ENCODE measurements at regions not wholly inside any gene's neighbourhood (a gene's known extent, or its start where the extent isn't known, plus 50 kb on each side); places are given as distances from the start of the nearest gene placed in this dataset.
A peak's percentile ranks its signal among the peaks of the same experiment; 100 is the strongest.

DNA sequence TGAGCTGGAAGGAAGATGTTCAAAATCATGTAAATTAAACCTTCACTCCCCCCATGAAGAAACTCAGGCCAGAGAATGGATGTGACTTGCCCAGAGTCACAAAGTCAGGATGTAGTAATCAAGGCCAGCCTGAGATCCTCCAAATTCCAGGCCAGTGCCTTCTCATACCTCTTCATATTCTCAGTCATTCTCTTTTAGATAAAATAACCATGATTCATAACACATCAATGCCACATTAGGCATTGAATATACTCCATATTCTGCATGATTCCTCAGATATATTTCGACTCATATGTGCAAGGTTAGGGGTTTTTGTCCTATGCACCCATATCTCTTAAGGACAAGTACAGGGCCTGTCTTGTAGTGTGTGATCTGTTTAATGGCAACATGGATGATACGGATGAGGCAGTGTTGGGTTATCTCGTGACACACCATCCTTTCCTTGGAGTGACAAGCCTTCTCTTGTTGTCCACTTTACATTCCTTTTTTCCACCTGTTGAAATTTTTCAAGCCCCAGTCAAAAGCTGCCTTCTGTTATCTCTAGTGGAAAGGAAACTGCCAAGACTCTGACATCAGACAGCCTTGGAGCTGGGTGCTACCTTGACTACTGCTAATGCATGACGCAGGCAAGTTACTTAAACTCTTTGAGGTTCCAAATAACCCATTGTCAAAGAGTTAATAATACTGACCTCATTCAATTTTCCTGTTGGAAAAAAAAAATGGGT is 227.5 kb upstream of the NR4A3 start:
- Histone ChIP-seq H3K27me3 (ENCODE audit: control insufficient read depth in 3 of 3, insufficient read depth in 3 of 3, low read length in 3 of 3) (no peaks in the 10 kb centered on the region), H3K4me3 (ENCODE audit: low read depth in 1 of 3, low read length in 3 of 3) (no peak overlapping the region), H3K27ac (ENCODE audit: low read depth in 1 of 3, low read length in 2 of 3) (no peak overlapping the region), H3K36me3 (ENCODE audit: control insufficient read depth in 3 of 3, insufficient read depth in 2 of 3, low read depth in 1 of 3, low read length in 3 of 3) (no peaks in the 10 kb centered on the region), H3K9me3 (ENCODE audit: control insufficient read depth in 2 of 2, insufficient read depth in 1 of 2, low read depth in 1 of 2, low read length in 1 of 2) (no peaks in the 10 kb centered on the region), H3K4me1 (ENCODE audit: control insufficient read depth in 3 of 3, insufficient read depth in 2 of 3, low read depth in 1 of 3, low read length in 2 of 3) (no peaks in the 10 kb centered on the region)
- no peak for FAIRE-seq
- 79 to 80% (median 79%) methylated on average over 4 of the region's 4 CpGs for WGBS, 3 donors
- DNase-seq: no peak

DNA sequence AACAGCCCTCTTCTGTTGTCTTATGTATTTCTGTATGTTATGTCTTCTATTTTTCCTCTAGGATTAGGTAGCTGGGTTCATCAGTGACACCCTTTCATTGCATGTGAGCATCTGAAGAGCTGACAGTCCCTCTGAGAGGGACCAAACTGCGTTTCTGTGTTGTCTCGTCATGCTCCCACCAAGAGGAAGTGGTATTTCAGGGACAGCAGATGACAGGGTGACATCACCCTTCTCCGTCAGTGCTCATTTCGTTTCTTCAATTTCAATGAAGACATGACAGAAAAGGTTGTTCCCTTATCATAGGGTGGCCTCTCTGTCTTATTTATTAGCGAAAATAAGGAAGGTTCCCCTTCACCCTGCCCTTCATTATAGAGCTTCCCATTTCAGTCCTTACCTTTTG is 225.9 kb upstream of the NR4A3 start:
- DNase-seq: no peak
- 61 to 68% (median 62%) methylated on average over 5 of the region's 5 CpGs for WGBS, 3 donors
- H3K27me3 ChIP-seq (ENCODE audit: control insufficient read depth in 3 of 3, insufficient read depth in 3 of 3, low read length in 3 of 3): no peaks in the 10 kb centered on the region

DNA sequence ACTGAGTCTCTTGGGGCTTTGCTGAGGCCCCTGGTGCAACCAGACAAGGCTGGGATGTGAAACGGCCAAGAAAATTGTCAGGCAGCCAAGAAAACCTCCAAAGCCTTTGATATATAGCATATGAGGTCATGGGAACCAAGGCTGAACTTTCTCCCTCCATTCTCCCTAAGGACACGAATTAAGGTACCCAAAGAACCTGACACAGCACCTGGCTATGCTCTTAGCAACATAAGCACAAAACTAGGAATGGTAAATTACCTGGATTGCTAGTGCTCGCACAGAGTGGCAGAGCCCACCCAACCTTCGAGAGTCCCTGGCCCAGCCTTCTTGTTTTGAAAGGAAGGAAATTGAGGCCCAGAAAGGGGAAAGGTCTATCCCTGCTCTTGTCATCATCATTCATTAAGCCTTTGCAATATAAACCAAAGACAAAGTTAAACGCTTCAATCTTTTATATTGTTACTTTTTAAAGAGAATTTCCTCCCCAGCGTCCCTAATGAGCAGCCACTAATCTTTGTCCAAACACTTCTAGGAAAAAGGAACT is 220.0 kb upstream of the NR4A3 start:
- peak in 1 of 2 donors; percentile 13 for DNase-seq
- H3K36me3 ChIP-seq (ENCODE audit: control insufficient read depth in 3 of 3, insufficient read depth in 2 of 3, low read depth in 1 of 3, low read length in 3 of 3): no peaks in the 10 kb centered on the region
- no peak overlapping the region for H3K27ac ChIP-seq (ENCODE audit: low read depth in 1 of 3, low read length in 2 of 3)
- 24 to 33% (median 27%) methylated on average over 6 of the region's 6 CpGs for WGBS, 3 donors
- no peak for FAIRE-seq
- no peak overlapping the region for H3K4me3 ChIP-seq (ENCODE audit: low read depth in 1 of 3, low read length in 3 of 3)
- no peaks in the 10 kb centered on the region for H3K4me1 ChIP-seq (ENCODE audit: control insufficient read depth in 3 of 3, insufficient read depth in 2 of 3, low read depth in 1 of 3, low read length in 2 of 3)
- H3K27me3 ChIP-seq (ENCODE audit: control insufficient read depth in 3 of 3, insufficient read depth in 3 of 3, low read length in 3 of 3): peaks cover 0 to 1% (median 0%) of the 10 kb centered on the region in 3 donors
- H3K9me3 ChIP-seq (ENCODE audit: control insufficient read depth in 2 of 2, insufficient read depth in 1 of 2, low read depth in 1 of 2, low read length in 1 of 2): no peaks in the 10 kb centered on the region

More for the DNA sequence above, 225.9 kb upstream of the NR4A3 start:
- no peak overlapping the region for H3K4me3 ChIP-seq (ENCODE audit: low read depth in 1 of 3, low read length in 3 of 3)
- H3K4me1 ChIP-seq (ENCODE audit: control insufficient read depth in 3 of 3, insufficient read depth in 2 of 3, low read depth in 1 of 3, low read length in 2 of 3): no peaks in the 10 kb centered on the region
- no peaks in the 10 kb centered on the region for H3K36me3 ChIP-seq (ENCODE audit: control insufficient read depth in 3 of 3, insufficient read depth in 2 of 3, low read depth in 1 of 3, low read length in 3 of 3)
- FAIRE-seq: no peak
- no peak overlapping the region for H3K27ac ChIP-seq (ENCODE audit: low read depth in 1 of 3, low read length in 2 of 3)
- no peaks in the 10 kb centered on the region for H3K9me3 ChIP-seq (ENCODE audit: control insufficient read depth in 2 of 2, insufficient read depth in 1 of 2, low read depth in 1 of 2, low read length in 1 of 2)

DNA sequence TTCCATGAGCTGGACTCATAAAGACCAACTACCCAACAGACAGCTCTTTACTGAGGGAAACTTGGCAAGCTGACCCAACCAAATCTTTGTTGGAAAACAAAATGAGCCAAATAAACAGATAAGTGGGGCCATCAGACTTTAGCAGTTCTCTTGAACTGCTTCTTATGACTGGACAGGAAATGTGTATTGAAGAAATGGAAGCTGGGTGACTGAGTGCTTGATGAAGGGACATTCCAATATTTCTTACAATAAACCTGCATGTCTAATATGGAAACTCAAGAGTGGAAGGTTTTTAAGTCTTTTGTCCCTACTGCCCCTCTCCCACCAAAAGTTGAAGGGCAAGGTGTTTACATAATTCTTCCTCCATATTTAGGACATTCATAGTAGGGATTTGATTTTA is 218.8 kb upstream of the NR4A3 start:
- H3K4me1 ChIP-seq (ENCODE audit: control insufficient read depth in 3 of 3, insufficient read depth in 2 of 3, low read depth in 1 of 3, low read length in 2 of 3): no peaks in the 10 kb centered on the region
- FAIRE-seq (no peak), DNase-seq (no peak)

DNA sequence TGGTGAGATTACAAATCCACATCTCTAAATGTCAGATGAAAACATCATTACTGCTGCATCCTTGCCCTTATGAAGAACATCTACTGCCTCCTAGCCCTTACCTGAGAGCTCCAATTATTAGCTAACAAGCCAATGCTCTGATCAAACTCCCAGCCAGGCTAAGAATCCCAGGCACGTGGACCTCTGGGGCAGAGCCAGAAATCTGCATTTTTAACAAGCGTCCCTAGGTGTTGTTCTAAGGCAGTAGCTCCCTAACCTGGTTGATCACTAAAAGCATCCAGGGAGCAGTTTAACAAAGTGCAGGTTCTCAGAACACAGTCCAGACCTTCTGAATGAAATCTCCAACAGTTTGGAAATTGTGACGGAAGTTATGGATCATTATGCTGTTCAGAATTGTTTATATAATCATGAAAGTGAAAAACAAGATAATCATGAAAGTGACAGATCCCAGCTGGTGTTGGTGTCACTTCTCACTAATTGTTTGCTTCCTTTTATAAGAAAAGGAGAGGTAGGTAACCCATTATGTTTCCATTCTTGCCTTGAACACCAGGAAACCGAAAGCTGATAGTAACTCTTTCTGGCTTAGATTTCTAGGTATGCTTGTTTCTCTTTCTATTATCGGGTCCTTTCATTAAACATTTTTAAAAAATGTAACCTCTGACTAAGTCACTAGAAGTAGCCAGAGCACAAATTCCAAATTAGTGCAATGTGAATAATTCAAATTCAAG is 216.5 kb upstream of the NR4A3 start:
- Histone ChIP-seq H3K4me1 (ENCODE audit: control insufficient read depth in 3 of 3, insufficient read depth in 2 of 3, low read depth in 1 of 3, low read length in 2 of 3) (no peaks in the 10 kb centered on the region), H3K4me3 (ENCODE audit: low read depth in 1 of 3, low read length in 3 of 3) (no peak overlapping the region), H3K27me3 (ENCODE audit: control insufficient read depth in 3 of 3, insufficient read depth in 3 of 3, low read length in 3 of 3) (peaks cover 0 to 1% (median 0%) of the 10 kb centered on the region in 3 donors), H3K9me3 (ENCODE audit: control insufficient read depth in 2 of 2, insufficient read depth in 1 of 2, low read depth in 1 of 2, low read length in 1 of 2) (no peaks in the 10 kb centered on the region), H3K36me3 (ENCODE audit: control insufficient read depth in 3 of 3, insufficient read depth in 2 of 3, low read depth in 1 of 3, low read length in 3 of 3) (no peaks in the 10 kb centered on the region), H3K27ac (ENCODE audit: low read depth in 1 of 3, low read length in 2 of 3) (no peak overlapping the region)
- WGBS, 3 donors: 62 to 72% (median 70%) methylated on average over 5 of the region's 5 CpGs
- DNase-seq (no peak), FAIRE-seq (no peak)

More for the DNA sequence above, 218.8 kb upstream of the NR4A3 start:
- no peaks in the 10 kb centered on the region for H3K36me3 ChIP-seq (ENCODE audit: control insufficient read depth in 3 of 3, insufficient read depth in 2 of 3, low read depth in 1 of 3, low read length in 3 of 3)
- H3K27me3 ChIP-seq (ENCODE audit: control insufficient read depth in 3 of 3, insufficient read depth in 3 of 3, low read length in 3 of 3): peaks cover 0 to 1% (median 0%) of the 10 kb centered on the region in 3 donors
- H3K27ac ChIP-seq (ENCODE audit: low read depth in 1 of 3, low read length in 2 of 3): no peak overlapping the region
- H3K4me3 ChIP-seq (ENCODE audit: low read depth in 1 of 3, low read length in 3 of 3): no peak overlapping the region
- H3K9me3 ChIP-seq (ENCODE audit: control insufficient read depth in 2 of 2, insufficient read depth in 1 of 2, low read depth in 1 of 2, low read length in 1 of 2): no peaks in the 10 kb centered on the region

DNA sequence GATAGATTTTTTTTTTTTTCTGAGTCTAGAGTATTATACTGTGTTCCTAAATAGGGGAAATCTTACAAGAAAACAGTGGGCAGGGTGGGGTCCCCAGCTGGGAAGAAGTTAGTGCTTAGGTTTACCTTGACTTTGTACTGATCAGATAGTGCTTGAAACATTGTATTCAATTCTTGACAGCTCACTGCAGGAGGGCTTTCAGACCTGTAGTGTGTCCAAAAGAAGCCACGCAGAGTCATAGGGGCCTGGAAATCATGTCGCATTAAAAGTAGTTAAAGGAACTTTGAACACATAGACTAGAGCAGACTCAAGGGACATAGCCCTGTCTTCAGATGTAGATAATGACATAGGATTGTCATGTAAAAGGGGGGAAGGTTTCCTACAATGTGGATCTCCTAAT is 215.4 kb upstream of the NR4A3 start:
- Histone ChIP-seq H3K4me1 (ENCODE audit: control insufficient read depth in 3 of 3, insufficient read depth in 2 of 3, low read depth in 1 of 3, low read length in 2 of 3) (no peaks in the 10 kb centered on the region), H3K27ac (ENCODE audit: low read depth in 1 of 3, low read length in 2 of 3) (no peak overlapping the region), H3K9me3 (ENCODE audit: control insufficient read depth in 2 of 2, insufficient read depth in 1 of 2, low read depth in 1 of 2, low read length in 1 of 2) (no peaks in the 10 kb centered on the region), H3K27me3 (ENCODE audit: control insufficient read depth in 3 of 3, insufficient read depth in 3 of 3, low read length in 3 of 3) (peaks cover 0 to 1% (median 0%) of the 10 kb centered on the region in 3 donors), H3K4me3 (ENCODE audit: low read depth in 1 of 3, low read length in 3 of 3) (no peak overlapping the region), H3K36me3 (ENCODE audit: control insufficient read depth in 3 of 3, insufficient read depth in 2 of 3, low read depth in 1 of 3, low read length in 3 of 3) (no peaks in the 10 kb centered on the region)
- no peak for DNase-seq
- FAIRE-seq: no peak
- 83 to 94% (median 89%) methylated on average over 2 of the region's 2 CpGs for whole genome bisulfite sequencing, 3 donors

DNA sequence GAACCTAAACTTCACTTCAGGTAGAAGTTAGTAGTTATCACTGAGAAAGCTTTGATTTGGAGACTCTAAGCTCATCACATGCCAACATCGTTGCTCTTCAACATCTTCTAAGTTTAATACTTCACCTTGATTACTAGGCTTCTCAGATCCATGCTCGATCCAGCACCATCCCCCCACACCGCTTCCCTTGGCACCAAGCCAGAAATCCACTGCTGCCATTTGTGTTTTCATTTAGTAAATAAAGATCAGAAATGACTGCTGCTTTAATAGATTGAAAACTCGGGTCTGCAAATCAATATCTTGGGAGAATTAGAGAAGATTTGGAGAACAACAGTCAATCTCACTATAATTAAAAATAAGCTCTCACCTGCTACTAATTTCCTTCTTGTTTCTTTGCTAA is 214.7 kb upstream of the NR4A3 start:
- H3K27ac ChIP-seq (ENCODE audit: low read depth in 1 of 3, low read length in 2 of 3): no peak overlapping the region
- peaks cover 0 to 1% (median 0%) of the 10 kb centered on the region in 3 donors for H3K27me3 ChIP-seq (ENCODE audit: control insufficient read depth in 3 of 3, insufficient read depth in 3 of 3, low read length in 3 of 3)
- H3K4me3 ChIP-seq (ENCODE audit: low read depth in 1 of 3, low read length in 3 of 3): no peak overlapping the region
- H3K36me3 ChIP-seq (ENCODE audit: control insufficient read depth in 3 of 3, insufficient read depth in 2 of 3, low read depth in 1 of 3, low read length in 3 of 3): no peaks in the 10 kb centered on the region
- no peak for FAIRE-seq
- no peaks in the 10 kb centered on the region for H3K4me1 ChIP-seq (ENCODE audit: control insufficient read depth in 3 of 3, insufficient read depth in 2 of 3, low read depth in 1 of 3, low read length in 2 of 3)
- no peak for DNase-seq
- no peaks in the 10 kb centered on the region for H3K9me3 ChIP-seq (ENCODE audit: control insufficient read depth in 2 of 2, insufficient read depth in 1 of 2, low read depth in 1 of 2, low read length in 1 of 2)
- 17 to 38% (median 29%) methylated on average over 4 of the region's 4 CpGs for WGBS, 3 donors

DNA sequence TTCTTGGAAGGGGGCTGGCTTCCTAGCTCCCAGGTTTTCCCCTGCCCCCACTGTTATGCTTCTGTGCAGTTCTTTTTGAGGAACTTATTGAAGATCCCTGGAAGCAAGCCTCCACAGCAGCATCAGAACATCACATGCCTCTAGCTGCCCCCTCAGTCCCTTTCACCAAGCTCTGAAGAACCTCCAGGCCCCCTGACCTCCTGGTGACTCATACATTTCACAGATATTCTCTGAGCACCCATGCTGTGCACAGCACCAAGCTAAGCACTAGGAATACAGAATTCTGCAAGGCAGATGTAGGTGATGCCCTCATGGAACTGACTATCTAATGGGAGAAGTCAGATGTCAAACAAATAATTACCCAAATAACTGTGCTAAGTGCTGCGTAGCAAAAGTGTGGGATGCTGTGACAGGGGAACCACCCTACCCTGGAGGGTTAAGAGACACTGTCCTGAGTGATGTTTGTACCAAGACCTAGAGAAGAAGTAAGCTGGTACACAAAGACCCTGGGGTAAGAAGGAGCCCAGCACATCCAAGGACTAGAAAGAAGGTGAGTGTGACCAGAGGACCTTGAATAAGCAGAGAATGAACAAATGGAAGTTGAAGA is 213.7 kb upstream of the NR4A3 start:
- Histone ChIP-seq H3K27ac (ENCODE audit: low read depth in 1 of 3, low read length in 2 of 3) (no peak overlapping the region), H3K4me1 (ENCODE audit: control insufficient read depth in 3 of 3, insufficient read depth in 2 of 3, low read depth in 1 of 3, low read length in 2 of 3) (no peaks in the 10 kb centered on the region), H3K9me3 (ENCODE audit: control insufficient read depth in 2 of 2, insufficient read depth in 1 of 2, low read depth in 1 of 2, low read length in 1 of 2) (no peaks in the 10 kb centered on the region), H3K27me3 (ENCODE audit: control insufficient read depth in 3 of 3, insufficient read depth in 3 of 3, low read length in 3 of 3) (peaks cover 0 to 1% (median 0%) of the 10 kb centered on the region in 3 donors), H3K36me3 (ENCODE audit: control insufficient read depth in 3 of 3, insufficient read depth in 2 of 3, low read depth in 1 of 3, low read length in 3 of 3) (no peaks in the 10 kb centered on the region), H3K4me3 (ENCODE audit: low read depth in 1 of 3, low read length in 3 of 3) (no peak overlapping the region)
- DNase-seq: no peak
- FAIRE-seq: no peak
- 69 to 85% (median 72%) methylated on average over 1 of the region's 1 CpG for WGBS, 3 donors
